Mesenchymal stem cell (in vitro differentiated cells and primary cell): ENCODE measurements at regions not wholly inside any gene's neighbourhood (a gene's known extent, or its start where the extent isn't known, plus 50 kb on each side); places are given as distances from the start of the nearest gene placed in this dataset.

Source experiments
- DNase-seq: peaks from one replicate; pipeline ENCODE4 v3.0.0-alpha.2; 2013
- H2AFZ ChIP-seq: one replicate; pipeline ENCODE4 v1.6.1; 2013; ENCODE audit warnings: low read depth, mild to moderate bottlenecking, control low read depth, inconsistent platforms, low read length, moderate library complexity
- H2AK5ac ChIP-seq: 2 replicates; pipeline ENCODE4 v1.6.1; 2013; ENCODE audit warnings: low read length, moderate library complexity, mild to moderate bottlenecking, inconsistent platforms; ENCODE audit not compliant: severe bottlenecking
- H2BK120ac ChIP-seq: one replicate; pipeline ENCODE4 v1.6.1; 2013; ENCODE audit warnings: low read depth, mild to moderate bottlenecking, inconsistent platforms, low read length, moderate library complexity
- H2BK12ac ChIP-seq, 2 experiments: one replicate each; pipeline ENCODE4 v1.6.1; 2013; ENCODE audit warnings: inconsistent platforms in 2 of 2, low read length in 2 of 2, mild to moderate bottlenecking in 2 of 2, moderate library complexity in 2 of 2, control low read depth in 1 of 2
- H2BK15ac ChIP-seq: one replicate; pipeline ENCODE4 v1.6.1; 2013; ENCODE audit warnings: mild to moderate bottlenecking, low read depth, inconsistent platforms; ENCODE audit not compliant: poor library complexity, severe bottlenecking
- H2BK5ac ChIP-seq: 2 replicates; pipeline ENCODE4 v1.6.1; 2013; ENCODE audit warnings: low read depth, mild to moderate bottlenecking, low read length, control low read depth, inconsistent platforms; ENCODE audit not compliant: poor library complexity, severe bottlenecking
- H3K14ac ChIP-seq, 2 experiments: one replicate each; pipeline ENCODE4 v1.6.1; 2013; ENCODE audit warnings: inconsistent platforms in 2 of 2, low read length in 2 of 2, control low read depth in 1 of 2, mild to moderate bottlenecking in 1 of 2, moderate library complexity in 1 of 2
- H3K18ac ChIP-seq, 2 experiments: one replicate each; pipeline ENCODE4 v1.6.1; 2013; ENCODE audit warnings: inconsistent platforms in 2 of 2, low read length in 2 of 2, control low read depth in 1 of 2, low read depth in 1 of 2, mild to moderate bottlenecking in 1 of 2
- H3K23ac ChIP-seq, 2 experiments: one replicate each; pipeline ENCODE4 v1.6.1; 2013; ENCODE audit warnings: inconsistent platforms in 2 of 2, low read length in 2 of 2, mild to moderate bottlenecking in 2 of 2, moderate library complexity in 2 of 2, control low read depth in 1 of 2
- H3K27ac ChIP-seq: 2 replicates; pipeline ENCODE4 v1.5.1; 2013; ENCODE audit warnings: mild to moderate bottlenecking, moderate library complexity, low read length, control low read depth, inconsistent platforms; ENCODE audit not compliant: poor library complexity, severe bottlenecking
- H3K27me3 ChIP-seq, 2 experiments: 2 replicates each; pipeline versions ENCODE4 v1.6.1 to v1.7.0; 2013; ENCODE audit warnings: low read length in 2 of 2, mild to moderate bottlenecking in 2 of 2, moderate library complexity in 2 of 2, control low read depth in 1 of 2, inconsistent platforms in 1 of 2; ENCODE audit not compliant: control insufficient read depth in 1 of 2, insufficient read depth in 1 of 2
- H3K36me3 ChIP-seq, 2 experiments: 2 replicates each; pipeline versions ENCODE4 v1.6.1 to v1.7.0; 2013; ENCODE audit warnings: low read length in 2 of 2, control low read depth in 1 of 2, inconsistent platforms in 1 of 2, low read depth in 1 of 2, mild to moderate bottlenecking in 1 of 2; ENCODE audit not compliant: insufficient read depth in 2 of 2, control insufficient read depth in 1 of 2
- H3K4ac ChIP-seq, 2 experiments: one replicate each; pipeline ENCODE4 v1.6.1; 2013; ENCODE audit warnings: inconsistent platforms in 2 of 2, low read length in 2 of 2, mild to moderate bottlenecking in 2 of 2, moderate library complexity in 2 of 2, control low read depth in 1 of 2, low read depth in 1 of 2
- H3K4me1 ChIP-seq: 2 replicates; pipeline ENCODE4 v1.6.1; 2013; ENCODE audit warnings: low read depth, low read length, control low read depth; ENCODE audit not compliant: control insufficient read depth, insufficient read depth
- H3K4me2 ChIP-seq: 2 replicates; pipeline ENCODE4 v1.6.1; 2013; ENCODE audit warnings: low read length, mild to moderate bottlenecking, inconsistent platforms; ENCODE audit not compliant: poor library complexity, severe bottlenecking
- H3K4me3 ChIP-seq, 2 experiments: 2 replicates each; pipeline versions ENCODE4 v1.5.1 to v1.7.0; 2013; ENCODE audit warnings: low read length in 2 of 2, mild to moderate bottlenecking in 2 of 2, control low read depth in 1 of 2, low read depth in 1 of 2; ENCODE audit not compliant: insufficient read depth in 1 of 2
- H3K79me1 ChIP-seq: replicated peaks from 2 replicates; pipeline ENCODE4 v1.6.1; 2013; ENCODE audit warnings: mild to moderate bottlenecking, control low read depth, low read length, inconsistent platforms; ENCODE audit not compliant: poor library complexity, severe bottlenecking
- H3K9ac ChIP-seq: 2 replicates; pipeline ENCODE4 v1.7.0; 2013; ENCODE audit warnings: mild to moderate bottlenecking, low read length, moderate library complexity
- H3K9me3 ChIP-seq: 2 replicates; pipeline ENCODE4 v1.7.0; 2013; ENCODE audit warnings: mild to moderate bottlenecking, low read length; ENCODE audit not compliant: control insufficient read depth
- H4K8ac ChIP-seq: one replicate; pipeline ENCODE4 v1.6.1; 2013; ENCODE audit warnings: inconsistent platforms, mild to moderate bottlenecking, low read length, moderate library complexity
- H4K91ac ChIP-seq: one replicate; pipeline ENCODE4 v1.6.1; 2013; ENCODE audit warnings: mild to moderate bottlenecking, low read length, inconsistent platforms
- WGBS: methylation state at CpG from one replicate; pipeline ENCODE4 v1.1.7; 2013; ENCODE audit warnings: mixed read lengths; 5-methylcytosine and 5-hydroxymethylcytosine counted together

DNA sequence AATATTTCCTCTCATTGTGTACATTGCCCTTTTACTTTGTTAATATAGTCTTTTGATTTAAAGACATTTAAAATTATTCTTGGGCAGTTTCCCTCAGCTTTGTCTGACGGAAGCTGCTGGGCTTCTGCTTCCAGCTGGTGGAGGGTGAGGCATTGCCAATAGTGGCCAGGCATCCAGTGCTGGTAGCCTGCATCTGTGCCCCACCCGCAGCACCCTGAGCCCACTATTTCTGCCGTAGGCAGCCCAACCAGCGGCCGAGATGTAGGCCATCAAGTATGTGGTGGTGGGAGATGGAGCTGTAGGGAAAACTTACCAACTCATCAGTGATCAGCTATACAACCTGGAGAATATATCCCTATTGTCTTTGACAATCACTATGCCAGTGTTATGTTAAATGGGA, 226.0 kb upstream of the SYNCRIP start:
- H3K4ac ChIP-seq = no peak overlapping the region
- no peak overlapping the region for H3K4me2 ChIP-seq
- no peak overlapping the region for H2BK12ac ChIP-seq
- H2AK5ac ChIP-seq = no peak overlapping the region
- H3K14ac ChIP-seq = no peak overlapping the region
- H3K18ac ChIP-seq = no peak overlapping the region
- no peak overlapping the region for H4K91ac ChIP-seq
- H3K4me1 ChIP-seq = peaks cover 11% of the 10 kb centered on the region
- H3K79me1 ChIP-seq = no peaks in the 10 kb centered on the region
- no peak overlapping the region for H3K4me3 ChIP-seq
- H2BK5ac ChIP-seq = no peak overlapping the region
- H3K9ac ChIP-seq = no peak overlapping the region
- 95% methylated on average over 1 of the region's 5 CpGs for WGBS
- H2BK15ac ChIP-seq = no peak overlapping the region
- H4K8ac ChIP-seq = no peak overlapping the region
- H3K9me3 ChIP-seq = no peaks in the 10 kb centered on the region
- H2BK120ac ChIP-seq = no peak overlapping the region
- no peak for DNase-seq
- H3K23ac ChIP-seq = no peak overlapping the region
- H3K36me3 ChIP-seq = no peaks in the 10 kb centered on the region
- H3K27ac ChIP-seq = no peak overlapping the region
- H2AFZ ChIP-seq = no peak overlapping the region
- H3K27me3 ChIP-seq = no peaks in the 10 kb centered on the region

DNA sequence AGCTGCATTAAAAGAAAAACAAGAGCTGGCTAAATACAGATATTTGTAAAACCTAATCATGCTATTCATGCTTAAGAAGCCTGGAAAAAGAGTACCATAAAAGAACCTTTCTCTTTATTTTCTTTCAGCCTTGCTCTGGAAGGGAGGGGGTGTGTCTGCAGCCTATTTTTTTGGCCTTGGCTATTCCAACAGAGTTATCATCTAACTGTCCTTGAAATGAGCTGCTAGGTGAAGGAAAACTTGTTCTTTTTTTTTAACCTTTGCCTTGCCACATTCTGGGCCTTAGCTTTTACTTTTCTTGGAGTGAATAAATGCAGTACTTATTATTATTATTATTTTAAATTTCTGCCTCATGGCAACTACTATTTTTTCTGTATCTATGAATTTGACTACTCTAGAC, 224.9 kb upstream of the SYNCRIP start:
- H3K14ac ChIP-seq = no peak overlapping the region
- no peak overlapping the region for H3K23ac ChIP-seq
- no peak overlapping the region for H2BK15ac ChIP-seq
- H2AFZ ChIP-seq = no peak overlapping the region
- peaks cover 11% of the 10 kb centered on the region for H3K4me1 ChIP-seq
- H3K4ac ChIP-seq = no peak overlapping the region
- no peak overlapping the region for H2BK12ac ChIP-seq
- no peak overlapping the region for H4K91ac ChIP-seq
- H2BK5ac ChIP-seq = no peak overlapping the region
- H3K4me2 ChIP-seq = no peak overlapping the region
- H3K27ac ChIP-seq = no peak overlapping the region
- H2AK5ac ChIP-seq = no peak overlapping the region
- no peak overlapping the region for H2BK120ac ChIP-seq
- no peak overlapping the region for H4K8ac ChIP-seq
- H3K36me3 ChIP-seq = no peaks in the 10 kb centered on the region
- H3K9ac ChIP-seq = no peak overlapping the region
- H3K79me1 ChIP-seq = no peaks in the 10 kb centered on the region
- no peak for DNase-seq
- no peak overlapping the region for H3K4me3 ChIP-seq
- no peaks in the 10 kb centered on the region for H3K27me3 ChIP-seq
- H3K18ac ChIP-seq = no peak overlapping the region
- no peaks in the 10 kb centered on the region for H3K9me3 ChIP-seq

DNA sequence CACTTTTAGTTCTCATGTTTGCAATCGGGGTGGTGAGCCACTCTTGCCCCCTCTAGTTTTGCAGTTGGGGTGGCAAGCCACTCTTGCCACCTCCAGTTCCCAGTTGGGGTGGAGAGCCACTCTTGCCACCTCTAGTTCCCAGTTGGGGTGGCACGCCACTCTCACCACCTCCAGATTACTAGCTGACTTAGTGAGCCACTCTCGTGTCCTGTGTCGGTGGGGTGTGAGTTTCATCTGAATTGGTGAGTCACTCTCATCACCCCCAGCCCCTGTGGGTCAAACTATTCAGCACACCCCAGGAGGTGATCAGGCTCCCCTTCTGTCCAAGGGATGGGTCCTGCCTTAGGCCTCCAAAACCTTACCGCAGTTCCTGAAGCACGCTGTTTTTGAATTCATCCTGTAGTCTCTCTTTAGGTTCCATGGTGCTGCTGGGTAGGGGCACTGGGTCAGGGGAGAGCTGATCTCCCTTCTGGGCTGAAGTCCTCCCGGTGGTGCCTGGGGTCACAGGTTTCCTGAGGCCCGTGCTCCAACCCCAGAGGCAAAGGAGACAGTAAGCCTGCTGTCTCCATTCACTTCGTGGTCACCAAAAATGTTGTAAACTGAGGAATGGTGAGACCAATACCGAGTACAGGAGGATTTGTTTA, 224.2 kb upstream of the SYNCRIP start:
- no peak overlapping the region for H3K23ac ChIP-seq
- H2BK120ac ChIP-seq = no peak overlapping the region
- H2AFZ ChIP-seq = peak overlapping the region; percentile 29
- peaks cover 11% of the 10 kb centered on the region for H3K4me1 ChIP-seq
- no peak overlapping the region for H3K4ac ChIP-seq
- H3K4me2 ChIP-seq = no peak overlapping the region
- H3K9me3 ChIP-seq = no peaks in the 10 kb centered on the region
- H4K91ac ChIP-seq = no peak overlapping the region
- no peaks in the 10 kb centered on the region for H3K27me3 ChIP-seq
- no peaks in the 10 kb centered on the region for H3K36me3 ChIP-seq
- H3K4me3 ChIP-seq = peak overlapping the region in 1 of 2 experiments; percentile 81
- DNase-seq = no peak
- no peak overlapping the region for H4K8ac ChIP-seq
- H2BK5ac ChIP-seq = no peak overlapping the region
- no peak overlapping the region for H2BK15ac ChIP-seq
- WGBS = 78% methylated on average over 10 of the region's 10 CpGs
- H3K9ac ChIP-seq = peak overlapping the region; percentile 78
- H3K27ac ChIP-seq = no peak overlapping the region
- no peaks in the 10 kb centered on the region for H3K79me1 ChIP-seq
- H3K18ac ChIP-seq = no peak overlapping the region
- no peak overlapping the region for H3K14ac ChIP-seq
- H2BK12ac ChIP-seq = no peak overlapping the region
- H2AK5ac ChIP-seq = no peak overlapping the region

DNA sequence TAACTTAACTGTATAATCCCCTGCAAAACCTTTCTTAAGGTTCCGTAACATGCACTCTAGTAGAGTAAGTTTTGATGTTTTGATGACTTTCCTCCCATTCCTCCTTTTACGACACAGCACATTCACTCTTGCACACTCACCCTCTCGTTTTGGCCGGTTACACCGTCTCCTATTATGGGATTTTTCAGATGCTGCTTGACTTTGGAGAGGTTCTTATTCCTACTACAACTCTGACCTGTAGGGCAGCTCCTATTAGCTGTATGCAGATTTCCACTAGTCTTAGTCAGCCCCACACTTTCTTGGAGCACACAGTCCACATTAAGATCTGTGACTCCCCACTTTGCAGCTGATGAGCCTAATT, 223.7 kb upstream of the SYNCRIP start:
- Histone ChIP-seq H3K4me3 (peak overlapping the region in 1 of 2 experiments; percentile 81), H2BK120ac (no peak overlapping the region), H3K4me2 (peak overlapping the region; percentile 78), H3K9me3 (no peaks in the 10 kb centered on the region), H2AFZ (peak overlapping the region; percentile 29), H2AK5ac (no peak overlapping the region), H3K36me3 (no peaks in the 10 kb centered on the region), H2BK15ac (no peak overlapping the region), H3K18ac (no peak overlapping the region), H3K14ac (no peak overlapping the region), H2BK12ac (no peak overlapping the region), H3K4me1 (peaks cover 11% of the 10 kb centered on the region), H4K91ac (no peak overlapping the region), H3K23ac (no peak overlapping the region), H3K4ac (no peak overlapping the region), H4K8ac (no peak overlapping the region), H3K27ac (no peak overlapping the region), H3K79me1 (no peaks in the 10 kb centered on the region), H3K9ac (peak overlapping the region; percentile 78), H2BK5ac (no peak overlapping the region), H3K27me3 (no peaks in the 10 kb centered on the region)
- no peak for DNase-seq
- 59% methylated on average over 5 of the region's 5 CpGs for WGBS
